Mucosa of rectum (tissue), 2 donors: ENCODE measurements at regions not wholly inside any gene's neighbourhood (a gene's known extent, or its start where the extent isn't known, plus 50 kb on each side); places are given as distances from the start of the nearest gene placed in this dataset.
"Not testable (repeated sequence)": the region's sequence is repeated elsewhere in the genome, so short reads cannot be mapped to it uniquely, and the experiment has no call there.

ENCODE experiments used
- H3K27ac ChIP-seq, 2 donors: one replicate each; pipeline ENCODE4 v1.7.0; 2013; ENCODE audit warnings: inconsistent platforms in 2 of 2, low read depth in 2 of 2, low read length in 2 of 2
- H3K27me3 ChIP-seq, 2 donors: one replicate each; pipeline ENCODE4 v1.7.0; 2013; ENCODE audit warnings: low read length in 2 of 2; ENCODE audit not compliant: control insufficient read depth in 2 of 2, insufficient read depth in 2 of 2
- H3K36me3 ChIP-seq, 2 donors: one replicate each; pipeline ENCODE4 v1.7.0; 2013; ENCODE audit warnings: low read length in 2 of 2; ENCODE audit not compliant: control insufficient read depth in 2 of 2, insufficient read depth in 2 of 2
- H3K4me1 ChIP-seq, 2 donors: one replicate each; pipeline ENCODE4 v1.7.0; 2013; ENCODE audit warnings: low read length in 2 of 2, mild to moderate bottlenecking in 1 of 2; ENCODE audit not compliant: control insufficient read depth in 2 of 2, insufficient read depth in 2 of 2
- H3K4me3 ChIP-seq, 2 donors: one replicate each; pipeline ENCODE4 v1.7.0; 2013; ENCODE audit warnings: low read length in 2 of 2
- H3K9ac ChIP-seq, 2 donors: one replicate each; pipeline ENCODE4 v1.7.0; 2013; ENCODE audit warnings: low read length in 2 of 2, low read depth in 1 of 2, mild to moderate bottlenecking in 1 of 2
- H3K9me3 ChIP-seq, 2 donors: one replicate each; pipeline ENCODE4 v1.7.0; 2013; ENCODE audit warnings: low read length in 2 of 2; ENCODE audit not compliant: control insufficient read depth in 2 of 2
- donor health status: healthy.
- donor health status: Normal muscosa, but diverticular disease.

- H3K9me3 ChIP-seq, H3K4me1 ChIP-seq, H3K4me3 ChIP-seq, H3K36me3 ChIP-seq, H3K27ac ChIP-seq, H3K9ac ChIP-seq, H3K27me3 ChIP-seq: not testable (repeated sequence)
Observed at GRCh38 chr4:3964572-3965278, 198.5 kb downstream of the ADRA2C start.

GRCh38 chr4:3967204-3967603, 201.0 kb downstream of the ADRA2C start:
- H3K9ac ChIP-seq, H3K27me3 ChIP-seq, H3K27ac ChIP-seq, H3K4me1 ChIP-seq, H3K4me3 ChIP-seq, H3K9me3 ChIP-seq, H3K36me3 ChIP-seq: not testable (repeated sequence)

- H3K4me3 ChIP-seq, H3K4me1 ChIP-seq, H3K9ac ChIP-seq, H3K9me3 ChIP-seq, H3K27ac ChIP-seq, H3K36me3 ChIP-seq, H3K27me3 ChIP-seq: not testable (repeated sequence)
Observed at GRCh38 chr4:3972626-3973025, 206.4 kb downstream of the ADRA2C start.

DNA sequence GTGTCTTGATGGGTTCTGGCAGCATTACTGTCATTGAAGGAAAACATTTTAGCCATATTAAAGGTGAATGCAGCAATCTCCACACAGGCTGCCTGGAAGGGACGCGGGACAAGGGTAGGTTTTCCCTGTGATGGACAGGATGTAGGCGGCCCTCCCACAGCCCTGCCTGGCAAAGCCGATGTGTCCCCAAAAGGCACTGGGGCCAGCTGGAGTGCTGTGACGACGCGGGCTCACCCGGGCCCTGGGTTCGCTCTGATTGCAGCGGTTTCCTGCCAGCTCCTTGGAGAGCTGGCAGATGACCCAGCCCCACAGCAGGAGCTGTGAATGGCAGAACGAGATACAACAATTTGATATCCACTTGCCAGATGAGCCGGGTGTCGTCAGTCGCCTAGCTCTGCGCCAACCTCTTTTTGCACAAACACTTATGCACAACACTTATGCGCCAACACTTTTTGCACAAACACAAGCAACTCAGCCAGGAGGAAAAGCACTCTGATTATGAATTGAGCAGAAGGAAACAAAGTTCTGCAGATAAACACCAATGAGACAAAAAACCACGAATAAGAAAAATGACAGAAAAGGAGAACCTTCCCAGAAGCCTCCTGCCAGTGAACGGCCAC, 207.5 kb downstream of the ADRA2C start:
- H3K36me3 ChIP-seq, H3K9me3 ChIP-seq, H3K4me1 ChIP-seq, H3K27me3 ChIP-seq, H3K27ac ChIP-seq, H3K4me3 ChIP-seq, H3K9ac ChIP-seq: not testable (repeated sequence)

DNA sequence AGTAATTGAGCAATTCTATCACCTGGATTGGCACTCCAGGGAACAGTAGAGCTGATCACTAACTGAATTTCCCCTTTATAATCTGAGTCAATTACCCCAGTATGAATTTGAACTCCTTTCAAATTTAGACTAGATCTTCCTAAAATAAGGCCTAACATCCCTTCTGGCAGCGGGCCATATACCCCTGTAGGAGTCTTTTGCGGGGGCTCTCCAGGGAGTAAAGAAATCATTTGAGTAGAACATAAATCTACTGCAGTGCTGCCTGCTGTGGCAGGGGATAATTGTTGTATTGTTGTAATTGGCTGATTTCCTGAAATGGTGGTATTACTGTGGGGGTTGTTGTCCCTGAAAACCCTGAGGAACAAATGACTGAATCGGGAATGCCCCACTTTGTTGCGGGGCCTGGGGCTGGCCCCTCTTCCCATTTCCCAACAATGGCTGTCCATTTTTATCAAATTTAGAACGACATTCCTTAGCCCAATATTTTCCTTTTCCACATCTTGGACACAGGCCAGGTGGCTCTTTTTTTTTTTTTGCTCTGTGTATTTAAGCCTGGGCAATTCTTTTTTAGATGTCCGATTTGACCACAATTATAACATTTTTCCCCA, 217.4 kb downstream of the ADRA2C start:
- H3K27me3 ChIP-seq, H3K4me1 ChIP-seq, H3K27ac ChIP-seq, H3K9me3 ChIP-seq, H3K9ac ChIP-seq, H3K4me3 ChIP-seq, H3K36me3 ChIP-seq: not testable (repeated sequence)

- not testable (repeated sequence) for H3K36me3 ChIP-seq, H3K27me3 ChIP-seq, H3K27ac ChIP-seq, H3K9me3 ChIP-seq, H3K4me1 ChIP-seq, H3K4me3 ChIP-seq, H3K9ac ChIP-seq
Observed at GRCh38 chr4:3984796-3985195, 218.6 kb downstream of the ADRA2C start.

GRCh38 chr4:3986412-3986811, 220.2 kb downstream of the ADRA2C start:
- not testable (repeated sequence) for H3K36me3 ChIP-seq, H3K9me3 ChIP-seq, H3K27ac ChIP-seq, H3K4me3 ChIP-seq, H3K27me3 ChIP-seq, H3K4me1 ChIP-seq, H3K9ac ChIP-seq

- not testable (repeated sequence) for H3K27me3 ChIP-seq, H3K36me3 ChIP-seq, H3K27ac ChIP-seq, H3K9me3 ChIP-seq, H3K9ac ChIP-seq, H3K4me3 ChIP-seq, H3K4me1 ChIP-seq
Observed at GRCh38 chr4:3997386-3997785, 229.3 kb downstream of the OTOP1 start.

DNA sequence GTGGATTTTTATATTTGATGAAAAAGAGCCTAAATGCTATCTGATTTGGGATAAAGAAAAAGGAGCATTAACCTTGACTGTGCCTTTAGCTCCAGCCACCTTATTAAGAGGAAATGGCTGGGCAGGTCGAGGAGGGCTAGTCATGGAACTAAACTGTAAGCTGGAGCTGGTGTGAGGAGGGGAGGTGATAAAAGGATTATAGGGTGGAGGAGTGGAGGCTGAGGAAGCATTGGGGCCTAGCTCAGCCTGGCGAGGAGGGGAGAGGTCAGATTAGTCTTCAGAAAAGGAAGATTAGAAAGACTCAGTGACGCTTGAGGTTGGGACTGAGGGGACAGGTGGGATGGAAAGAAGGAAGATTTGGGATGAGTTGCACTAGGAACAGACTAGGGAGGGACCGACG, 222.7 kb downstream of the OTOP1 start:
- H3K9ac ChIP-seq, H3K27me3 ChIP-seq, H3K4me3 ChIP-seq, H3K27ac ChIP-seq, H3K4me1 ChIP-seq, H3K9me3 ChIP-seq, H3K36me3 ChIP-seq: not testable (repeated sequence)

GRCh38 chr4:4004702-4005101, 222.0 kb downstream of the OTOP1 start:
- H3K9ac ChIP-seq, H3K4me1 ChIP-seq, H3K27ac ChIP-seq, H3K9me3 ChIP-seq, H3K27me3 ChIP-seq, H3K4me3 ChIP-seq, H3K36me3 ChIP-seq: not testable (repeated sequence)
